ENCODE measurements at regions not wholly inside any gene's neighbourhood (a gene's known extent, or its start where the extent isn't known, plus 50 kb on each side); places are given as distances from the start of the nearest gene placed in this dataset.
"Not testable (repeated sequence)": the region's sequence is repeated elsewhere in the genome, so short reads cannot be mapped to it uniquely, and the experiment has no call there.

GRCh38 chr13:52281387-52281786 lies 122.0 kb upstream of the NEK3 start:
- not testable (repeated sequence) for TF ChIP-seq ZBTB33 (IDR thresholded peaks at IDR 0.05; ENCODE audit: borderline replicate concordance, low read depth); POLR2AphosphoS5 (IDR thresholded peaks at IDR 0.05; ENCODE audit: low read depth, low read length)
